ENCODE measurements at regions not wholly inside any gene's neighbourhood (a gene's known extent, or its start where the extent isn't known, plus 50 kb on each side); places are given as distances from the start of the nearest gene placed in this dataset.

- Histone ChIP-seq H3K4me3 (ENCODE audit: low read depth, low read length) (no peak overlapping the region), H3K4me1 (ENCODE audit: insufficient read depth) (no peaks in the 10 kb centered on the region), H3K36me3 (ENCODE audit: insufficient read depth) (no peaks in the 10 kb centered on the region), H3K27ac (ENCODE audit: low read depth) (no peak overlapping the region)
- 43% methylated on average over 1 of the region's 1 CpG for WGBS
- no peak for DNase-seq (ENCODE audit: extremely low spot score)
Measured at GRCh38 chr13:68473834-68474326, 1243.7 kb upstream of the PCDH9 start.

- WGBS, result 68% methylated on average over 4 of the region's 4 CpGs
- Histone ChIP-seq H3K4me1 (ENCODE audit: insufficient read depth) (no peaks in the 10 kb centered on the region), H3K36me3 (ENCODE audit: insufficient read depth) (no peaks in the 10 kb centered on the region), H3K27ac (ENCODE audit: low read depth) (no peak overlapping the region), H3K4me3 (ENCODE audit: low read depth, low read length) (no peak overlapping the region)
- no peak for DNase-seq (ENCODE audit: extremely low spot score)
Measured at GRCh38 chr13:68467160-68467559, 1237.0 kb upstream of the PCDH9 start.

GRCh38 chr13:68440874-68441273, 1210.7 kb upstream of the PCDH9 start:
- H3K4me1 ChIP-seq (ENCODE audit: insufficient read depth), result no peaks in the 10 kb centered on the region
- H3K36me3 ChIP-seq (ENCODE audit: insufficient read depth), result no peaks in the 10 kb centered on the region
- no peak overlapping the region for H3K27ac ChIP-seq (ENCODE audit: low read depth)
- no peak overlapping the region for H3K4me3 ChIP-seq (ENCODE audit: low read depth, low read length)
- no peak for DNase-seq (ENCODE audit: extremely low spot score)

- no peaks in the 10 kb centered on the region for H3K36me3 ChIP-seq (ENCODE audit: insufficient read depth)
- H3K4me3 ChIP-seq (ENCODE audit: low read depth, low read length), result no peak overlapping the region
- DNase-seq (ENCODE audit: extremely low spot score), result no peak
- H3K27ac ChIP-seq (ENCODE audit: low read depth), result no peak overlapping the region
- H3K4me1 ChIP-seq (ENCODE audit: insufficient read depth), result no peaks in the 10 kb centered on the region
- 44% methylated on average over 1 of the region's 1 CpG for WGBS
Measured at GRCh38 chr13:68439817-68440216, 1209.7 kb upstream of the PCDH9 start.

GRCh38 chr13:68428292-68428691, 1198.2 kb upstream of the PCDH9 start:
- DNase-seq (ENCODE audit: extremely low spot score), result no peak
- no peaks in the 10 kb centered on the region for H3K4me1 ChIP-seq (ENCODE audit: insufficient read depth)
- no peak overlapping the region for H3K27ac ChIP-seq (ENCODE audit: low read depth)
- WGBS, result 86% methylated on average over 4 of the region's 4 CpGs
- H3K4me3 ChIP-seq (ENCODE audit: low read depth, low read length), result no peak overlapping the region
- H3K36me3 ChIP-seq (ENCODE audit: insufficient read depth), result no peaks in the 10 kb centered on the region

- H3K36me3 ChIP-seq (ENCODE audit: insufficient read depth), result no peaks in the 10 kb centered on the region
- no peak for DNase-seq (ENCODE audit: extremely low spot score)
- H3K27ac ChIP-seq (ENCODE audit: low read depth), result no peak overlapping the region
- WGBS, result 18% methylated on average over 3 of the region's 3 CpGs
- H3K4me1 ChIP-seq (ENCODE audit: insufficient read depth), result no peaks in the 10 kb centered on the region
- no peak overlapping the region for H3K4me3 ChIP-seq (ENCODE audit: low read depth, low read length)
Measured at GRCh38 chr13:68417801-68418200, 1187.7 kb upstream of the PCDH9 start.

- Histone ChIP-seq H3K4me1 (ENCODE audit: insufficient read depth) (no peaks in the 10 kb centered on the region), H3K4me3 (ENCODE audit: low read depth, low read length) (no peak overlapping the region), H3K36me3 (ENCODE audit: insufficient read depth) (no peaks in the 10 kb centered on the region), H3K27ac (ENCODE audit: low read depth) (no peak overlapping the region)
- no peak for DNase-seq (ENCODE audit: extremely low spot score)
- WGBS, result 91% methylated on average over 1 of the region's 1 CpG
Measured at GRCh38 chr13:68410007-68410406, 1179.9 kb upstream of the PCDH9 start.

- DNase-seq (ENCODE audit: extremely low spot score), result no peak
- Histone ChIP-seq H3K36me3 (ENCODE audit: insufficient read depth) (no peaks in the 10 kb centered on the region), H3K4me1 (ENCODE audit: insufficient read depth) (no peaks in the 10 kb centered on the region), H3K27ac (ENCODE audit: low read depth) (no peak overlapping the region), H3K4me3 (ENCODE audit: low read depth, low read length) (no peak overlapping the region)
- WGBS, result 81% methylated on average over 5 of the region's 5 CpGs
Measured at GRCh38 chr13:68390987-68391386, 1160.9 kb upstream of the PCDH9 start.

GRCh38 chr13:68386808-68387207, 1156.7 kb upstream of the PCDH9 start:
- Histone ChIP-seq H3K36me3 (ENCODE audit: insufficient read depth) (no peaks in the 10 kb centered on the region), H3K4me3 (ENCODE audit: low read depth, low read length) (no peak overlapping the region), H3K27ac (ENCODE audit: low read depth) (no peak overlapping the region), H3K4me1 (ENCODE audit: insufficient read depth) (no peaks in the 10 kb centered on the region)
- no peak for DNase-seq (ENCODE audit: extremely low spot score)
- 81% methylated on average over 3 of the region's 3 CpGs for WGBS

- Histone ChIP-seq H3K36me3 (ENCODE audit: insufficient read depth) (no peaks in the 10 kb centered on the region), H3K27ac (ENCODE audit: low read depth) (no peak overlapping the region), H3K4me1 (ENCODE audit: insufficient read depth) (no peaks in the 10 kb centered on the region), H3K4me3 (ENCODE audit: low read depth, low read length) (no peak overlapping the region)
- WGBS, result 82% methylated on average over 6 of the region's 6 CpGs
- DNase-seq (ENCODE audit: extremely low spot score), result no peak
Measured at GRCh38 chr13:68380041-68380973, 1150.2 kb upstream of the PCDH9 start.

GRCh38 chr13:68378294-68378693, 1148.2 kb upstream of the PCDH9 start:
- H3K4me3 ChIP-seq (ENCODE audit: low read depth, low read length), result no peak overlapping the region
- WGBS, result 48% methylated on average over 1 of the region's 1 CpG
- H3K27ac ChIP-seq (ENCODE audit: low read depth), result no peak overlapping the region
- H3K36me3 ChIP-seq (ENCODE audit: insufficient read depth), result no peaks in the 10 kb centered on the region
- no peaks in the 10 kb centered on the region for H3K4me1 ChIP-seq (ENCODE audit: insufficient read depth)
- DNase-seq (ENCODE audit: extremely low spot score), result no peak

GRCh38 chr13:68375004-68375403, 1144.9 kb upstream of the PCDH9 start:
- no peak overlapping the region for H3K4me3 ChIP-seq (ENCODE audit: low read depth, low read length)
- H3K4me1 ChIP-seq (ENCODE audit: insufficient read depth), result no peaks in the 10 kb centered on the region
- no peak for DNase-seq (ENCODE audit: extremely low spot score)
- 56% methylated on average over 2 of the region's 2 CpGs for WGBS
- no peak overlapping the region for H3K27ac ChIP-seq (ENCODE audit: low read depth)
- H3K36me3 ChIP-seq (ENCODE audit: insufficient read depth), result no peaks in the 10 kb centered on the region

- H3K4me1 ChIP-seq (ENCODE audit: insufficient read depth), result no peaks in the 10 kb centered on the region
- 62% methylated on average over 5 of the region's 5 CpGs for WGBS
- no peak overlapping the region for H3K27ac ChIP-seq (ENCODE audit: low read depth)
- no peak for DNase-seq (ENCODE audit: extremely low spot score)
- H3K36me3 ChIP-seq (ENCODE audit: insufficient read depth), result no peaks in the 10 kb centered on the region
- H3K4me3 ChIP-seq (ENCODE audit: low read depth, low read length), result no peak overlapping the region
Measured at GRCh38 chr13:68369739-68370138, 1139.6 kb upstream of the PCDH9 start.

- WGBS, result 42% methylated on average over 2 of the region's 2 CpGs
- Histone ChIP-seq H3K4me1 (ENCODE audit: insufficient read depth) (no peaks in the 10 kb centered on the region), H3K27ac (ENCODE audit: low read depth) (no peak overlapping the region), H3K36me3 (ENCODE audit: insufficient read depth) (no peaks in the 10 kb centered on the region), H3K4me3 (ENCODE audit: low read depth, low read length) (no peak overlapping the region)
- DNase-seq (ENCODE audit: extremely low spot score), result no peak
Measured at GRCh38 chr13:68368922-68369321, 1138.8 kb upstream of the PCDH9 start.

Measured in urinary bladder (tissue), 3 donors.